ENCODE measurements at regions not wholly inside any gene's neighbourhood (a gene's known extent, or its start where the extent isn't known, plus 50 kb on each side); places are given as distances from the start of the nearest gene placed in this dataset.

DNA sequence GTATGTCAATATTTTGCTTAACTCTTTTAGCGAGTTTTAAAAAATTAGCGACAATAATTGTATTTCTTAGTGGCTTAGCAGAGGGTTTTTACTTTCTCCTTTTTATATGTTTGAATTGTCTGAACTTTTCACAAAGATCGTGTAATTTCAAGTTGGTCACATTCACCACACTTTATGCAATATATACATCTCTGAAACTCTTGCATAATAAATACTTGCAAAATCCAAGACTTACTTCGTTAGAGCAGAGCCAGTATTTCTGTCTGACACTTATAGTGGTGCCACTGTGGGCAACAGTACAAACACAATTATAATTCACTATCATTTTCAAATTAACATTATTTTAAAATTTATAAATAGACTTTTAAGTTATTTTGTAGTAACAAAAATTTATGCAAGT lies 62.0 kb downstream of the SUCNR1 start:
- DNase-seq (ENCODE audit: low spot score): no peak

GRCh38 chr3:151940481-151940880 lies 67.0 kb downstream of the SUCNR1 start:
- no peak for DNase-seq (ENCODE audit: low spot score)

- DNase-seq (ENCODE audit: low spot score): no peak
Observed at GRCh38 chr3:151943539-151943938, 70.1 kb downstream of the SUCNR1 start.

DNA sequence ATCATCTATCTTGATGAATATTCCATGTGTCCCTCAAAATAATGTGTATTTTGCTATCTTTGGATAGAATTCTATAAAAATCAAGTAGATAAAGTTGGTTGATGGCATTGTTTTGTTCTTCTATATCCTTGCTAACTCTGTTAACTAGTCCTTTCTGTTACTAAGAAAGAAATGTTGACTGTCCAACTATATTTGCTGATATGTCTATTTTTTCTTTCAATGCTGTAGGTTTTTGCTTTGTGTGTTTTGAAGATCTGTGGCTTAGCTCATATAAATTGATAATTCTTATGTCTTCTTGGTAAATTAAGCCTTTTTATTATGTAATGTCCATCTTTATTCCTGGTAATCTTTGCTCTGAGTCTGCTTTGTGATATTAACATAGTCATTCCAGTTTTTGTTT lies 70.9 kb downstream of the SUCNR1 start:
- no peak for DNase-seq (ENCODE audit: low spot score)

DNA sequence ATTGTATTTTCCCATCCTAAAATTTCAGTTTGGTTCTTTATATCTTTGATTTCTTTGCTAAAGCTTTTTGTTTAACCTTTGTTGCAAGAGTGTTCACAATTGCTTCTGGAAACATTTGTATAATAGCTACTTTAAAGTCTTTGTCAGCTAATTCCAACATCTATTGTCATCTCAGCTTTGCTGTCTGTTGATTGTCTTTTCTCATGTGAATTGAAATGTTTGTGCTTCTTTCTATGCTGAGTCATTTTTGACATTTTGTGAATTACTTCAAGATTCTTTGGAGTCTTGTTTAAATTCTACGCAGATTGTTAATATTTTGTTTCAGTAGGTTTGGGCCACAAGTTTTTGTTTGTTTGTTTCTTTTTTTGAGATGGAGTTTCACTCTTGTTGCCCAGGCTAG lies 73.2 kb downstream of the SUCNR1 start:
- DNase-seq (ENCODE audit: low spot score): no peak

DNA sequence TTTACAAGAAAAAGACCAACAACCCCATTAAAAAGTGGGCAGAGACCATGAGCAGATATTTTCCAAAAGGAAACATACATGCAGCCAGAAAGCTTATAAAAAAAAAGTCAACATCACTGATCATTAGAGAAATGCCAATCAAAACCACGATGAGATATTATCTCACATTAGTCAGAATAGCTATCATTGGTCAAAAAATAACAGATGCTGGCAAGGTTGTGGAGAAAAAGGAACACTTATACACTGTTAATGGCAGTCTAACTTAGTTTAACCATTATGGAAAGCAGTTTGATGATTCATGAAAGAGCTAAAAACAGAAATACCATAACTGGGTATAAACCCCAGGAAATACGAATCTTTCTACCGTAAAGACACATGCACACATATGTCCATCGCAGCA lies 76.3 kb downstream of the SUCNR1 start:
- DNase-seq (ENCODE audit: low spot score): no peak

GRCh38 chr3:151955356-151955755 lies 81.9 kb downstream of the SUCNR1 start:
- no peak for DNase-seq (ENCODE audit: low spot score)

DNA sequence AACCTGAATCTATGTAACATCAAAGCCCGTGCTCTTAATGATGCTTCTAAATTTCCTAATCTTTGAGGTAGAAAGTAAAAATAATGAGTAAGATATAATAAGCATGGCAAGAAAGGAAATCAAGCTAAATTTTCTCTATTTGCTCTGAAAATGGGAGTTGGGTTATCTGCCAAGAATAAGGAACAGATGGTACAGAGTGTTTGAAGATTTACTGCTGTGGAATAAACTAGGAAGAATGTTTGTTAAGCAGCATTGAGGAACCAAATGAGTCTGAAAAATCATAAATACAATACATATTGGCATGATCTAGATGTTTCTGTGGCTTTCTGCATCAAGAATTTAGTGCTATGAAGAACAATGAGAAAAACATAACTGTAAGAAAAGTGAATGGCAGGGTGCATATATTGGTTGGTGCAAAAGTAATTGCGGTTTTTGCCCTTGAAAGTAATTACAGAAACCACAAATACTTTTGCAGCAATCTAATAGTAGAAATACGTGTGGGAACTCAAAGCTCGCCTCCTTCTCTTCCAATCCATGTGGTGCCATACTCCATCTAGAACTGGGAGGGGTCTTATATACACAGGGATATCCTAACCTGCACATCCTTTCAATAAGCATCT lies 87.6 kb downstream of the SUCNR1 start:
- DNase-seq (ENCODE audit: low spot score): no peak

GRCh38 chr3:151962352-151962751 lies 88.9 kb downstream of the SUCNR1 start:
- DNase-seq (ENCODE audit: low spot score): no peak

DNA sequence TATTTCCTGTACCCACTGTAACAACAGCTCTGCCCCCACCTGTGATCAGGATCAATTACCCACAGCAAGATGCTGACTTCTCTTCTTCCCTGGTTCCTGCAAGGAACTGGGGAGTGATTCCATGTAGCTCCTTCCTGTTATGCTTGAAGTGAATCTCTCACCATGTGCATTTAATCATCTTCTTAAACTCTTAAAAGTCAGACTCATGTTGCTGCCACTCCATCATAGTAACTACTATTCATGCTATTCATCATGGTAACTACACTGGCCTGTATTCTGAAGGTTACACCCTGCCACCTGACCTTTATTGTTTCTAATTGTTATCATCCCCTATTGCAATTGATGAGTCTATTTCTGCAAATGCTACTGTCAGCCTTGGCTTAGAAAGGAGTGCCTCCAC lies 89.5 kb downstream of the SUCNR1 start:
- DNase-seq (ENCODE audit: low spot score): no peak

DNA sequence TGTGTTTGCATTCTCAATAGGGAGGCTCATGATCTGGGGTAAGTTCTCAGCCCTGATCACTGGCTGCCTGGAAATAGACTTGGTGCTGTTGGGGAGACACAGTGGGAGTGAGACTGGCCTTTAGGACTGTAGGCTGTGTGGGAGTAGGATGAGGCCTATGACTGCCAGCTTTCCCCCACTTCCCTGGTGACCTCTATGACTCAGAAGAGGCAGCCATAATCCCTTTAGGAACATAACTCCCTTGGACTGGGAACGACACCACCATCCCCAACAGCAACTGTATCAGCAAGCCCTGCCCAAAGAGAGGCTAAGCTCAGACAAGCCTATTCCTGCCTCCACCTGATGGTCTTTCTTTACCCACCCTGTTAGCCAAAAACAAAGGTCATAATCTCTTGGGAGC lies 91.3 kb downstream of the SUCNR1 start:
- no peak for DNase-seq (ENCODE audit: low spot score)

DNA sequence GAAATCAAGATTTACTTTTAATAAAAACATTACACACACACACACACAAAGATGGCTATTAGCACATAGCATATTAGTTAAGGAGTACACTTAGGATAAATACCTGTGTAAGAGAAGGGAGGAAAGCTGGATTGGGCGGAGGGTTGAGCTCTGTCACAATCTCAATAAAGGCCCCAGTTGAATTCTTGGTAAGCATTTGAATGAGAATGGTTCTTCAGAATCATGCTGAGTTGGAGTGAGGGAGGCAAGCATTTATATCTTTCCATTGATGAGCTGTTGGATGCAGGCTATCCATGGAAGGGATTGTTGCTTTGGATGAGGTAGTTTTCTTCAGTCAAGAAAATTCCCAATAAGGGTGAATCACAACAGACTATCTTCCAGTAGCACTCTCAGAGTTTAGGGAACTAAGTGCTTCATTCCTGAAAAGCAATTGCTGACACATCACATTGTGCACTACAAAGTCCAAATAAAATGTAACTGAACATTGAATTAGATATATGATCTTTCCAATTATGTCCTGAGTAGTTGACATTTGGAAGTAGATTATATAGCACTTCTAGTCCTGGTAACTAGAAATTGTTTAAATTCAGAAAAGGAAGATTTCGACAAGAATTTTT lies 95.7 kb downstream of the SUCNR1 start:
- DNase-seq (ENCODE audit: low spot score): no peak

GRCh38 chr3:151971814-151972579 lies 98.6 kb downstream of the SUCNR1 start:
- DNase-seq (ENCODE audit: low spot score): no peak

GRCh38 chr3:151974067-151974466 lies 100.6 kb downstream of the SUCNR1 start:
- no peak for DNase-seq (ENCODE audit: low spot score)

DNA sequence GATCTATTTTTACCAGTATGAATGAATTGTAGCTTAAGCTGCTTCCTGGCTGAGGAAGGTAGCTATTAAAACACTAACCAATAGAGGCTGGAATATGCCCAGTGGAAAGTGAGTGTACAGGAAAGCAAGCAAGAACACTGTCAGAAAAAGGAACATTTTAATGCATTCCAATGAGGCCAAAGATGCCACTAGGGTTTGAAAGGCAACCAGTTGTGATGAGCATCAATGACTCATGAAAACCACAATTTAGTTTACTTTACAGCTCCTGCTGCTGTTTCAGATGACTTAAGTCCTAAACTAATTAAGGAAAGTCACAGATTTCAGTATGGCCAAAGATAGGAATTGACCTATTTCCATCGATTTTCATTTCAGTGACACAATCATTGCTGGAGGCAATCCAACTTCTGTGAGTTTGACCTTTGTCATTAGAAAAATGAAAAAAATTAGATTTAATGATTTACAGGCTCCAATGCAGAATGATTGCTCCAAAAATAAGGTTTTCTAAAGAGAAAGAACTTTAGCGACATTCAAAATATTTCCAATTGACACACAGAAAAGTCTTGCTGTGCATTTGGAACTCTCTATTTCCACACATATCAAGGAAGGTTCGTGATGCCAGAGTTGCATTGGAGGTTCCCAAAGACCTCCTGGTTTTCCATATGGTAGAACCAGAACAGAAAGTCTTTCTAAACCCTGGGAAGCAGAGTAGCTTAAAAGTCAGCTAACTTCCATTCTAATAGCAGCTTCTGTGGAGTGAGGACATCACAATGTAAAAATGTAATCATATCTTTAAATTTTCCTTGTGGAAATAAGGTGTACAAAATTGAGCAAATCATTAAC lies 103.0 kb downstream of the SUCNR1 start:
- no peak for DNase-seq (ENCODE audit: low spot score)

DNA sequence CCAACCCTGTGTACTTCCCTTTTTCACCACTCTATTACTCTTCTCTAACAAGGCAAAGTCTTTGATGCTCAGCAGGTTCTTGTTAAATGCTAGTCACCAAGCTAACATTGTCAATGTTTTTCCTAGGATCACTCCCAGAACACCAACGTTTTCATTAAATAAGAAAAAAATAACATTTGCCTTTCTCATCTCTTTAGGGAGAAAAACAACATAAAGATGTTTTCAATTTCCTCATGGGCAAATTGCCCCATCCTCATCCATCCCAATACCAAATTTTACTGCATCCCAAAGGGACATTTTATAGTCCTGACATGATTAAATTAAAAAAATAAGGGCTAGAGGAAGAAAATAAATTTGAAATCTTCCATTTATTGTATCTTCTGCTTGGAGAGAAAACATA lies 106.5 kb downstream of the SUCNR1 start:
- no peak for DNase-seq (ENCODE audit: low spot score)

DNA sequence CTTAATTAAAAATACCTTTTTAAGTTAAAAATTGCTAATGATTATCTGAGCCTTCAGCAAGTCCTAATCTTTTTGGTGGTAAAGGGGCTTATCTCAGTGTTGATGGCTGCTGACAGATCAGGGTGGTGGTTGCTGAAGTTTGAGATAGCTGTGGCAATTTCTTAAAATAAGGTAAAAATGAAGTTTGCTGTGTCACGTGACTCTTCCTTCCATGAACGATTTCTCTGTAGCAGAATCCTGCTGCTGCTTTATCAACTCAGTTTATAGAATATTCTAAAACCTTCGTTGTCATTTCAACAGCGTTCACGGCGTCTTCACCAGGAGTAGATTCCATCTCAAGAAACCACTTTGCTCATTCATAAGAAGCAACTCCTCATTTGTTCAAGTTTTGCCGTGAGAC lies 110.1 kb downstream of the SUCNR1 start:
- no peak for DNase-seq (ENCODE audit: low spot score)

DNA sequence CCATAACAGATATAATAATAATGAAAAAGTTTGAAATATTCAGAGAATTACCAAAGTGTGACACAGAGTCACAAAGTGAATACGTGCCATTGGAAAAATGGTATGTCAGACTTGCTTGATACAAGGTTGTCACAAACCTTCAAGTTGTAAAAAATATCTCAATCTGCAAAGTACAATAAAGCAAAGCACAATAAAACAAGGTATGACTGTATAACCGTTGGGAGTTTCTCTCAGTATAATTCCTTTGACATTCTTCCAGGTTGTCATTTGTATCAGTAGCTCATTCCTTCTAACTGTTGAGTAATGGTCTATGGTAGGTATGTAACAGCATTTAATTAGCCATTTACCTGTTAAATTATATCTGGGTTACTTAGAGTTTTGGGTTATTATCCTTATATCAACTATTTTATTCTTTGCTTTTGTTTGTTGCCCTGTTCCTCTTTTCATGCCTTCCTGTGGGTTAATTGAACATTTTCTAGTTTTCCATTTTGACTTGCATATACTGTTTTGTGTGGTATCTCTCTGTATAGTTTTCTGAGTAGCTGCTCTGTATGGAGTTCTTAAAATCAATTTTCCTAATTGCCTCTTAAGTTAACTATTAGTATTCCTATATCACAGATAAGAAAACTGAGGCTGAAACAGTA lies 112.5 kb downstream of the SUCNR1 start:
- DNase-seq (ENCODE audit: low spot score): no peak

DNA sequence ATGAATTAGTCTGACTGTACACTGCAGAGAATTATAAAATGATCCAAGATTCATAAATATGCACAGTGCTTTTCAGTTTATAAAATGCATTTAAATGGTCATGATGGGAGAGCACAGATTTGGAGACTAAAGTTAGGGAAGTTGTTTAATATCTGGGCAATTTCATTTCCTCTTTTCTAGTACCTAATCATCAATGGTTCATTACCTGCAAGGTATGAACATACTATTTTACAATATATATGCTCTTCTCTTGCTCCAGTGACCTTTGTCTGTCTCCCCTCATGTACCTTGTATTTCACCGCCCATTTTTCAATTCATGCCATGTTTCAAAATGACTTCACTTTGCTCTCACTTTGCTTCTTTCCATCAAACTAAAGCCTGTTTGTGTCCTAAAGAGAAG lies 114.5 kb downstream of the SUCNR1 start:
- DNase-seq (ENCODE audit: low spot score): no peak

GRCh38 chr3:151989621-151990020 lies 116.2 kb downstream of the SUCNR1 start:
- no peak for DNase-seq (ENCODE audit: low spot score)

DNA sequence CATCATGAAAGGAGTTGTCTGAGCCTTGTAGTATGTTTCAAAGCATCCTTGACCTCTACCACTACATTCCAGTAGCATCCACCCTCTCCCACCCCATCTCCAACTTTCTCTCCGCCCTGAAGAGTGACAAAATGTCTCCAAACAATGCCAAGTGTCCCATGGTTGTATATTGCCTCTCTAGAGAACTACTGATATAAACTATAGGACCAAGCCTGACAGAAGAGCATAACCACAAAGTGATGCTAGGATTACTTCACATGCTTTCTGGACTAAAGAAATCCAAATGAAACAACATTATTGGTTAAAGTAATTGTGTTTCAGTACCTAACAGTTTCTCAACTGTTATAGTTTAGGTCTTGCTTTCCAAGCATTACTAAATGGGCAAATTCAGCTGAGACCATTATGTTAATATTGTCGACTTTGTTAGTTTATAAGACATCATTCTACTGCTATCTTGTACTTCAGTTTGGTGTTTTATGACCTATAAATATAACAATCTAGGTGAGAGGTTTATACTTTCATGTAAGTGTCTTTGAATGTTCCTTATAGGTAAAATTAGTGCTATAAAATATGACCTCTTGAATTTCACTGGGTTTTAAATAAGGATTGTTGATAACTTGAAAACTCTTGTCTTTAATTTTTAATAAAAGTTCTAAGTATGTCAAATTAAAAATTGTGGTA lies 117.4 kb downstream of the SUCNR1 start:
- DNase-seq (ENCODE audit: low spot score): no peak

All from CD4-positive, alpha-beta T cell treated with Interleukin-2 at 100 ng/mL for 4 hours (primary cell).